T-helper 2 cell treated with Interferon-gamma antibody and Interleukin-4, amounts not matched to agents 100 ng/mL and 5 ng/mL, for 36 hours (primary cell): ENCODE measurements at regions not wholly inside any gene's neighbourhood (a gene's known extent, or its start where the extent isn't known, plus 50 kb on each side); places are given as distances from the start of the nearest gene placed in this dataset.

Source experiments
- intact Hi-C: fragments of 100-400 bp; cut with micrococcal nuclease; formaldehyde crosslinking; loops from one replicate; pipeline ENCODE4 v1.15.1; 2023

DNA sequence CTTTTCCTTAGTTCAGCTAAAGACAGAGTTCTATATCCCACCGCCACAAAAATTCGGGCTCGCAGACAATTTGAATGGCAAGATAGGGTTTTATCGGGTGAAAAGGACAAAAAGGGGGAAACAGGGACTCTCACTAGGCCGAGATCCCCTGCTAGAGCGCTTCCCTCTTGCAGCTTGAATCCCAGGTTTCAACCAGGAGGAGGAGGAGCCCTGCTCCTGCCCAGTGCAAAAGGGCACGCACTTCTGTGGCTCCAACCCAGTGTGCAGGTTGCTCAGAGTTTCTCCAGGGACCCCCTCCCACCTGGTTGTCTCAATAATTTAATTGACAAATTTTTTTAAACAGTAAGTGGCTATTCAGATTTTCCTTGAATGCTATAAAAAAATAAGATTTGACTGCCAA lies 152.6 kb upstream of the LUZP2 start:
- intact Hi-C loops, result no loop called here

DNA sequence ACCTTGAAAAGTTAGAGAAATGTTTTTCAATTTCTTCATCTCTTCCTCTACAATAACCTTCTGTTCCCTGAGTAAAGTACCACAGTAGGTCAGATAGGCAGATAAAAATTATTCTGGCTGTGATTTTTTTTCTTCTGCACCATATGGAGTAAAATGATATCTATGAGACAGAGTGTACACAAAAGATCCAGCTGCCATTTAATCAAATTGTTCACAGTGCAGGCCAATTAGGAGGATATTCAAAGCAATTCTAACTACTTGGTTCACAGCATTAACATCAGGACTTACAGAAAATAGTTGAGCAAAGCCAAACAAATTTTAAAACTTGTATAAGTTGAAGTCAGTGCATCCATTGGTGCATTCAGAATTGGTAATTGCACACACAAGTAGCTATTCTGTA lies 147.9 kb upstream of the LUZP2 start:
- intact Hi-C loops, result no loop called here

DNA sequence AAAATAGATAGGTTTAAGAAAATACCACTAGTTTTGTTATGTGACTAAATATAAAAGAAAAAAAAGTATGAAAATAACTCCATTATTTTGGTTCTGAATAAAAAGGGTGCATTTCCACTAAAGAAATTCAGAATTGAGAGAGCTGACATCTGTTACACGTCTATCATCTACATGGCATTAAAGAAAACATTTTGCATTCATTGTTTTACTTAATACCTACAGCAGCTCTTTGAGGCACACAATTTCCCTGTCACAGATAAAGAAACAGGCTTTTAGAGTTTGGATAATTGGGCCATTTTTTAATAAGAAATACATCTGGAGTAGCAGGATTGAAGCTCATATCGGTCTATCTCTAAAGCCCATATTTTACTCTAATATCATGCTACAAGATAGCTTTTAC lies 145.7 kb upstream of the LUZP2 start:
- intact Hi-C loops, result no loop called here

DNA sequence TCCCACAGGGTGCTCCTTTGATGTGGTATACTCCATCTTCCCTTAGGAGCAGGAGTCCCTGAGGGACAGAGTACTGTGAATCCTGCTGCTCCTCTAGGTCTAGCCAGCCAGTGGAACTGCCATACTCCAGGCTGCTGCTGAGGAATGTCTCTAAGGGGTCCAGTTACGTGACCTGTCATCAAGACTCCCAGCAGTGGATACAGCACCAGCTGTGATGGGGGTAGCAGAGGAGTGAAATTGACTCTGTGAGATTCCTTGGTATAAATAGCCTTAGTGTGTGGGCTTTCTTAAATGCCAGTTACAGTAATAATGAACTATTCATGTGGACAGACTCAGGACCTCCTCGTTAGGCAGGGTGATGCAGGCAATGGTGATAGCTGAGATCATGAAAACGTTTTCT lies 140.4 kb upstream of the LUZP2 start:
- intact Hi-C loops, result no loop called here

DNA sequence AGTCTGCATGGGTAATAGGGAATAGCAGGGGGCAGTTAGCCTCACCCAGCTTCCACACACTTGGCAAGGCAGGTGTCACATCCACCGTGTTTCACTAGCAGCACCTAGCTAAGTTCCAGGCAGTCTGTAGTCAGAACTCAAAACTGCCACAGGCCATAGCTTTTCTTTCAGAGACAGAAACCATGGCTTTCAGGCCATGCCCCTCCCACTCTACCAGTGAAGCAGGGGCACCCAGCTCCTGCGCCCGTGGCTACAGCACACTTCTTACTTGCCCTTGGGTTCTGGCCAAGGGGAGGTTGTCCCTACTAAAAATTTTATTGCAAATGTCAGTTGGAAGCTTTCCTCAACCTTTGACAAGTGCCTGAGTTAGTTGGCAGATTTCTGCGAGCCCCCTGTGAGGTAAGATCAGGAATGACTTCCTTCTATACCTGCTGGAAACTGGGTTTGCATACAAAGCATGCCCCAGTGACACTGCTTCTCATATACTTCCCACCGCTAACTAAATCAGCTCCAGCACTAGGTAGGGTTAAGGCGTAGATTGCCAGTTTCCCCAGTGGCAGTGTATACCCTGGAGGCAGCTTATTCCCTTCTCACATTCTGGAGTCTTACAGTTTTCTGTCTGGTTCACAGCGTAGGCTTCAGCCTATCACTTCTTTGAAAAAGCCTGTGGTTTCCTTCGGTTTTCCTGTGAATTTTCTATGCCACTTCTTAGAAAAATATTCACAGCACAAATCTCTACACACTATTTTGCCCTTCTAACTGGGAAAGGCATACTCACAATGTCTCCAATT lies 139.0 kb upstream of the LUZP2 start:
- intact Hi-C loops, result no loop called here

DNA sequence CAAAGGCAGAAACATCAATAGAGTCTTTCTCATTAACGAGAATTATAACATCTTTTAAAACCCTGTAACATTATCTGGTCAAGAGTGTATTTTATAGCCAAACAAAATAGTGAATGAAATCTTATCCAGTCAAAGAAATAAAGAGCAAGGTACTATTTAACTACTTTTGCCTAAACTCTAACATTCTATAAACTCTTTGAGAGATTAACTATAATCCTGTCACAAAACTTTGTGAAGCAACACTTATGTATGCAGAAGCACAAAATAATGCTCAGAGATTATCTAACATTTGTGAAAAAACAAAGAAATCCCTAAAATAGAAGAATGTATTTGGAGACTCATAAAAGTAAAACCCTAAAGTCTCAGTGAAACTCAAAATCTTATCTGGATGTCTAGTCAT lies 124.4 kb upstream of the LUZP2 start:
- intact Hi-C loops, result no loop called here

DNA sequence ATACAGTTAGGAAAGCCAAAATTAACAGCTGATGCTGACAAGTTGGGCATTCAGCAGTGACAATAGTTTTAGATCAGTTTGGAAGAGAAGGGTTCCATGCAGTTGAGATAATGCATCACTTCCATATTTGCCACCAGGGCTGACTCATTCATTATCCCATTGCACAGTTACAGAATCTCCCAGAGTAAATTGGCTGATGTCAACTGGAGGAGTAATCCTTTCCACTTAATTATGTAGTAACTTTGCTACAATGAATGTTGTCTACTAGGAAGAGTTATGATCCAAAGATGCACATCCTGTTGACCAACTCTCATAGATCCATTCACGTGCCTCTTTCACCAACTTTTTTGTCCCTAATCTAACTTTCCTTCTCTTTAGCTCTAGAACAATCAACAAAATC lies 123.3 kb upstream of the LUZP2 start:
- intact Hi-C loops, result no loop called here

DNA sequence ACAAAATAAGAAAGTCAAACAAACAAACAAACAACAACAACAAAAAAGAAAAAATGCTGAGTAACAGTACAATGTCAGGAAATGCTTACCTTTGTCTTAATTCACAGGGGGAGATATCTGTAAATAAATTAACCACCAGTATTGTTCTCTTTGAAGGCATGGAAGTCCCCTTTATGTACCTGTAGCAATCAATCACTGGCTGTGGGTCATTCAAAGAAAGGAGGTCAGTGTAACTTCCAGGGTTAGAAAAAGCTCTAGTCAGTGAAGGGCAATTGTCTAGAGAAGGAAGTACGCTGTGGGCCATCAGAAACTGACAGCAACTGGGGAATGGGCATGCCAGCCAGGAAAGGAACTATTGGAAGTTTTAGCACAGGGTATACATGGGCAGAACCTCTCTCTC lies 121.5 kb upstream of the LUZP2 start:
- intact Hi-C loops, result no loop called here

DNA sequence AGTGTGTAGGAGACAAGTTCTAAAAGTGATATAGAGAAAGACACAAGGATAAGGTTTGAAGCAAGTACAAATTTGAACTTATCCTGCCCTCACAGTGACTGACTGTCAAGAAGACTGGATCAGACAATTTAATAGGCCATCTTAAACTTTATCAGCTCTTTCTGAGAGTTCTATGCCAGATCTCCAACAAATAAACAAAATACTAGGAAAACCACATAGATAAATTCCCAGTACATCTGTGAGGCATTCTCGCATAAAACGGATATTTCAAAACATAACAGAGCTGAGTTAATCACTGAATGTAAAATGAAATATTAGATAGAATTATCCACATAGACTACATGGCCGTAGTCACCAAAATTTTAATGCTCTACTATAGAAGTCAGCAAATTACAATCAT lies 120.9 kb upstream of the LUZP2 start:
- intact Hi-C loops, result no loop called here

DNA sequence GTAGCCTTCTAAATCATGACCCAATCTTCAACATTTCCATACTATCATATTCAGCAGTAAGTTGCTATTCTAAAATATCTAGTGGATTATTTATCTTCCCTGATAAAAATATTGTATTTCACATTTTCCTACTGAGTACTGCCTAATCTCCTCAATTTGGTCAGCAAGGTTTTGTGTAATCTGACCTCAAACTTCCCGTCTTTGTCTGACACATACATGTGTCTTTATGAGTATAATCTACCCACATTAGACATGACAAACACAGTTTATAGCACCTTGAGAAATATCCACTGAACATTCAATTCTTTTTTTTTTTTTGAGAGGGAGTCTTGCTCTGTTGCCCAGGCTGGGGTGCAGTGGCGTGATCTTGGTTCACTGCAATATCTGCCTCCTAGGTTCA lies 113.7 kb upstream of the LUZP2 start:
- intact Hi-C loops, result no loop called here

DNA sequence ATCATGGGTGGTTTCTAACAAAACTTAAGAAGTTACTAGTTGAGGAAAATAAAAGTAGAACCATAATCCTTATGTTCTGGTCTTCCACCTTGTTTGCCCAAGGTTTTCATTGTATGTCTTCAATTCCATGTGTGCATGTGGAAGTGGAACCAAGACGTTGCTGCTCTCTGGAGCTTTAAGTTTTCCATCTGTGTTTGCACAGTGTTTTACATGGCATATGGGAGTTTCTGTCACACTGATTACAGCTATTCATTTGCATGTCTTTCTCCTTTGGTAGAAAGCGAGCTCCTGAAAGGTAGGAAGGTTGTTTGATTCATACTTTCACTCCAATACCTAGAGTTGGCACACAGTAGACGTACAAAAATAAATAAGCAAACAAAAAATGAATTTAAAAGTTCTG lies 112.6 kb upstream of the LUZP2 start:
- intact Hi-C loops, result no loop called here

DNA sequence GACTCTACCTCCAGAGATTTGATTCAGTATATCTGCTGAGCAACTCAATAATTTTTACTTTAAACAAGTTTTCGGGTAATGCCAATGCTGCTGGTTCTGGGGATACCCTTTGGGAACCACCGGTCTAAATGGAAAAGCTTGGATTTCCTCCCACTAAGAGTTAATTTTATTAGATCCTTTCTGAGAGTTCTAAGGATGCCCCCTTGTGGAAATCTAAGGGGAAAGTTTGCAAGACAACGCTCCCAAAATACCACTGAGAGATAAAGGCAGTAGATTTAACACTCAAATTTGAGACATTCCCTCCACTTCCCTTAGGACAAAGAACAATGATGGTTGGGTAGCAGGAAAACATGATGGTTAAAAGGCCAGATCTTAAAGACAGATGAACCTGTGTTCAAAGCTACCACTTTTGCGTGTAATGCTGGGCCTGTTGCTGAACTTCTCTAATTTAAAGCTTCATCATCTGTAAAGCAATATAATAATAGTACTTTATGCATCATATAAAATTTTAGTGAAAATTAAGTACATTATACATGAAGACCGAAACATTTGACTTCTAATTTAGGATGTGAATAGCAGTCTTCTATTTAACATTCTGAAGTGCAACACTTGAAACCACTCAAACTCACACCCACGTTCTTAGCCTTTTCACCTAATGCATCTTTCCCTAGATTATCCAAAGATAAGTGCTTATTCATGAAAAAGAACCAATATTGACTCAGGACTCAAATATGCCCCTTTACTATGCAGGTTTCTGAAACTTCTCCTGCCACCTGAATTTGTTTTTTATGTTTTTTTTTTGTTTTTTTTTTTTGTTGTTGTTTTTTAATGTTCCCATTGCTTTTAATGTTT lies 110.1 kb upstream of the LUZP2 start:
- intact Hi-C loops, result no loop called here

DNA sequence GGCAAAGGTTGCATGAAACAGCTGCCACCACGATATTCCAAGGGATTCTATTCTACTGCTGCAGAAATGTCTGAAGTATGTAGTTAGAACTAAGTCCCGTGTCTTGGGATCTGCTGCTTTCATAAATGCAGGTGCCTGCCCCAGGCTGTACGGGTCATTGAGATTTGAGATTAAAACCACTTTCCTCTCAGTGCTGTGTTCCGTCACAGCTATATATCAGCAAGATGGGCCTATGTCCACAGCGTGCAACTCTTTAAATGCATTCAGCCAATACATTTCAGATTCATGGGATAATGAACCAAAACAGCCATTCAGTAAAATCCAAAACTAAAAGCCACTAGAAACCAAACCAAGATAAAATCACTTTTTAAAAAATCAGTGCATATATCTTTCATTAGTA lies 107.3 kb upstream of the LUZP2 start:
- intact Hi-C loops, result no loop called here

DNA sequence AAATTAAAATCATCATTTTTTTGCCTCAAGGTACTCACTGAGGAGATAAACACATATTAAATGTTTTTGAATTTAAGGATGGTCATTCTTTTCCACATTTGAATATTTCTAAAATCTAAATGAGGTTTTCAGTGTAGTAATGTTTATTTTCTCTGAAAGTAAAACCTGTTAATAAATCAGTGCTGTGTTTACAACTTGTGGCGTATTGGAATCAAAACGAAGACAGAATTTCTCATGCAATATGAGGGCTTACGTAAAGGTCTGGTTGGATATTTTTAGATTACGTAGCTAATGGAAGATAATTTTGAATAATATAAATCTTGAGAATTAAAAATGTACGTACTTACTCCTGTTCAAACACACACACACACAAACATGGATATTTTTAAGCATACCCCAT lies 106.8 kb upstream of the LUZP2 start:
- intact Hi-C loops, result no loop called here

DNA sequence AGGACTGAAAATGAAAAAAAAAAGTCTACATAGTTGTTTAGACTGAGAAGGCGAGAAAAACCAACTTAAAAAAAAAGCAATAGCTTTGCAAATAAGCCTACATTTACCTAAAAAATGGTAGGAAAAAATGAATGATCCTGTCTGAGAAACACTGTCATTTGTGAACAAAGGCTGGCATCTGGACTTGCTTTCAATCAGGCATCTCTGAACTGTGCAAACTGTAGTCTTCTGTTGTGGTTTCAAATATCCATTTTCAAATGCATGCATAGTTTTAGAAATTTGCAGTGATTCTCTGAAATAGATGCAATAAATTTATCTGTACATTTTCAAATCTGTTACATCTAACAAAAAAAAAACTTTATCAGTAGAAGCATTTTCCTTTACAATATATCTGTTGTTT lies 106.1 kb upstream of the LUZP2 start:
- intact Hi-C loops, result no loop called here

DNA sequence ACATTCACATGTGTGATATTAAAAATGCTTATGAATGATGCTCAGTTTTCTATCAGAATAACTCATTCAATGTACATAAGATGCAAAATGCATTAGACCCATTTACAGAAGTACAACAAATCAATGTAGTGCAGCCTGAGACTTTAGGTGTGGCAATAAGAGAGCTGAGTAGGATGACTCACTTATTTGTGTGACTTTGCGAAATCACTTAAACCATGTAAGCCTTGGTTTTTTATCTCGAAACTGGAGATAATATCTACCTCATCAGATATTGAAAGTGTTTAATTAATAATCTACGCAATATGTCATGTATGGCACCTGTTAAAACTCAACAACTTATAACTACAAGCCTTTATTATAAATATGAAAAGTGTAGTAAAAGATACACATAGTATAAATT lies 105.7 kb upstream of the LUZP2 start:
- intact Hi-C loops, result no loop called here

DNA sequence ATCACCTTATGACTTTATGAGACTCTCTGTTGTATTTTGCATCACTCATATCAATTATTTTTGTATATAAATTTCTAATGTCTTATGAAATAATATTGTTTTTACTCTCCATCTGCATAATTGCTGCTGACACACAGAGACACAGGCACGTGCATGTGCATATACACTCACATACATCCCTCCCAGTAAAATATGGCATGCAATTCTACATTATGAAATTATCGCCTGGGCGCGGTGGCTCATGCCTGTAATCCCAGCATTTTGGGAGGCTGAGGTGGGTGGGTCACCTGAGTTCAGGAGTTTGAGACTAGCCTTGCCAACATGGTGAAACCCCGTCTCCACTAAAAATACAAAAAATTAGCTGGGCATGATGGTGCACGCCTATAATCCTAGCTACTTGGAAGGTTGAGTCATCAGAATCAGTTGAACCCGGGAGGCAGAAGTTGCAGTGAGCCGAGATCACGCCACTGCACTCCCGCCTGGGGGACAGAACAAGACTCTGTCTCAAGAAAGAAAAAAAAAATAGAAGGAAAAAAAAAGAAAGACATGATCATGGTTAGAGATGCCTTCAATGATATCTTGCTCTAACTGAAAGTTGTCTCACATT lies 96.7 kb upstream of the LUZP2 start:
- intact Hi-C loops, result no loop called here

DNA sequence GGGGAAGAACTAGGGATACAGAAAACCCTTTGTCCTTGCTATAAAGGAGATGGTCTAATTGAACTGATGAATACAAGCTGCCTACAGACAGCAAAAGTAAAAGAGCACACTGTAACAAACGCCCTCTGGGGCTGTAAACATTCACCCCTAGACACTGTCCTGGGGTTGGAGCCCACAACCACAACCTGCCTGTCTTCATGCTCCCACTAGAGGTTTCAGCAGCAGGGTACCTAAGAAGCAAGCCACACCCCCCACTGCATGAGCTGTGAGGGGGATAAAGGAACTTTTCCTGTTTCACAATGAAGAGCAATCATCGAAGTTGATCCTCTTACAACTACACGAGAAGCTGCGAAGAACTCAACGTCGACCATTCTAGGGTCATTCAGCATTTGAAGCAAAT lies 90.5 kb upstream of the LUZP2 start:
- intact Hi-C loops, result no loop called here

DNA sequence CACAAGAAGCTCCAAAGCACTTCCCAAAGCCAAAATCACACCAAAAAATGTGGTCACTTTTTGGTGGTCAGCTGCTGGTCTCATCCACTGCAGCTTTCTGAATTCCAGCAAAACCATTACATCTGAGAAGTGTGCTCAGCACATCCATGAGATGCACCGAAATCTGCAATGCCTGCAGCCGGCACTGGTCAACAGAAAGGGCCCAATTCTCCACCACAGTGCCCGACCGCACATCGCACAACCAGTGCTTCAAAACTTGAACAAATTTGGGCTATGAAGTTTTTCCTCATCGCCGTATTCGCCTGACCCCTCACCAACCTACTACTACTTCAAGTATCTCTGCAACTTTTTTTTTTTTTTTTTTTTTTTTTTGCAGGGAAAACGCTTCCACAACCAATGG lies 89.9 kb upstream of the LUZP2 start:
- intact Hi-C loops, result no loop called here

DNA sequence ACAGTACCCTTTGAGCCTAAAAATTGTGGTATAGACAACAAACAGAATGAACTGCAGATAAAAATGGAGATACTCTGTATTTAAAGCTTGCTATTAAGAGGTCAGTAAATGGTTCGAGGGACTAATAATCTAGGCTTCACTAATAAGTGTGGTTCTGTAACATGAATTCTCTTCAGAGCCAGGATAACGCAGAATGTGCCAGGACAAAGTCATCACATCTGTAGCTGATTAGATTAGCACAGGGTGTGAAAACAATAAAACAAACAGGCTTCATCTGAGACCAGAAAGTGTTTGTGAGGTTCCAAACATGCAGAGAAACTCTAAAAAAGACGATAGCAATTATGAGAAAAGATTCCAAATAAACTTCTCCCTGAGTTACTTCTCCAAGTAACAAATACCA lies 89.1 kb upstream of the LUZP2 start:
- intact Hi-C loops, result no loop called here

DNA sequence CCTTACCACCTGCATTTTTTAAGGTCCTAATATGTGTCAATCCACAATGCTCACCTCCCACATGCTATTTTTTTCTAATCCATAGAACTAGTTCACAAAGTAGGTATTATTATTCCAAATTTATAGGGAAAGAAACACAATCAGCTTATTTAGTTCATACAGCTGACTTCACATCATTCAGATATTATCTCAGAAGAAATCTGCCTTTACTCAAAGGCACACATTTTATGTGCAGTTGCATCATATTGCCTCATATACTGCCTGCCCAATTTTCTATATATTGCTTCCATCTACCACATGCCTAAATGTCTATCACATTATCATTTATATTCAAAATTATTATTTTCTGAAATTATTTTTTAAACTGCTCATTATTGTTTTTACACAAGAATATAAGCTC lies 88.7 kb upstream of the LUZP2 start:
- intact Hi-C loops, result no loop called here

DNA sequence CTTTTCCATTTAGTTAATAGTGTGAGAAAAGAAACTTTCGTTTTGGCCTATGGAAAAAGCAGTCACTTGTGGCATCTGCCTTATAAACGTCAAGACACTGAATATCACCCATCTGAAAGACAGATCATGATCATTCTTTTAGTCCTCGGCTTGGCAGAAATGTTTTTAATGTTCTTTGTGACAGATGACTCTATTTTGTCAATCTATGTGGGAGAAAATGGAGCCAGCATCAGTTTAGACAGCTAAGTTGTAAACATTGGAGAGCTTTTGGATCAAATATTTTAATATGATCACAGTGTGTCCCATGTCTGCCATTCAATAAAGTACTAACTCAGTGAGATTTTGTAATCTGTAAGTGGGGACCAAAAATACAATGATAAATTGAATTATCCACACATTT lies 85.1 kb upstream of the LUZP2 start:
- intact Hi-C loops, result no loop called here

DNA sequence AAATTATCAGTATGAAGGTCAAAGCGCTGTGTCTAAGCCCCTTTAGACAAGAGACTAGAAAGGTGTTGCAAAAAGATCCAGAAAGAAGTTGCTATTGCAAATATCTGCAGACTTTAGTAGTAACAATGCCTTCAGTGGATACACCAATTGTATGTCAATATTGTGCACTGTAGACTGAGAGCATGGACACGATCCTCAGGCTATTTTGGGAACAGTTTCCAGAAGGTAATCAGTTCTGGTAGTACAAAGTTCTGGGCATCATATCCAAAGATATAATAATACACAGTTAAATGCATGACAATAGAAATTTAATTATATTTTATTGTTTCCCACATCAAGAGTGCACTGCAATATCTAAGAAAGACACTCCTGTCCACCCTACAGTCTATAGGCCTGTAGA lies 84.1 kb upstream of the LUZP2 start:
- intact Hi-C loops, result no loop called here
